ENCODE measurements at regions not wholly inside any gene's neighbourhood (a gene's known extent, or its start where the extent isn't known, plus 50 kb on each side); places are given as distances from the start of the nearest gene placed in this dataset.

- no peaks in the 10 kb centered on the region for H3K36me3 Mint-ChIP-seq (ENCODE audit: unreplicated experiment)
- no peak for TF ChIP-seq CTCF (IDR thresholded peaks at IDR 0.05; ENCODE audit: partially characterized antibody, unreplicated experiment)
- no peaks in the 10 kb centered on the region for H3K27me3 Mint-ChIP-seq (ENCODE audit: unreplicated experiment)
- no peaks in the 10 kb centered on the region for H3K9me3 Mint-ChIP-seq (ENCODE audit: unreplicated experiment)
- H3K4me3 Mint-ChIP-seq (ENCODE audit: unreplicated experiment), result no peak overlapping the region
- no peak overlapping the region for H3K27ac Mint-ChIP-seq (ENCODE audit: unreplicated experiment)
- H3K4me1 Mint-ChIP-seq (ENCODE audit: low read depth, unreplicated experiment), result no peaks in the 10 kb centered on the region
- DNase-seq, result no peak
Measured at GRCh38 chr1:218796773-218797172, 376.9 kb upstream of the LYPLAL1 start.

- Mint-ChIP-seq H3K9me3 (ENCODE audit: unreplicated experiment) (no peaks in the 10 kb centered on the region), H3K4me3 (ENCODE audit: unreplicated experiment) (no peak overlapping the region), H3K27ac (ENCODE audit: unreplicated experiment) (no peak overlapping the region), H3K27me3 (ENCODE audit: unreplicated experiment) (no peaks in the 10 kb centered on the region), H3K4me1 (ENCODE audit: low read depth, unreplicated experiment) (peaks cover 2% of the 10 kb centered on the region), H3K36me3 (ENCODE audit: unreplicated experiment) (no peaks in the 10 kb centered on the region)
- TF ChIP-seq CTCF (IDR thresholded peaks at IDR 0.05; ENCODE audit: partially characterized antibody, unreplicated experiment), result no peak
- DNase-seq, result no peak
Measured at GRCh38 chr1:218802799-218803198, 370.9 kb upstream of the LYPLAL1 start.

GRCh38 chr1:218803351-218803997, 370.2 kb upstream of the LYPLAL1 start:
- H3K36me3 Mint-ChIP-seq (ENCODE audit: unreplicated experiment), result no peaks in the 10 kb centered on the region
- no peak for TF ChIP-seq CTCF (IDR thresholded peaks at IDR 0.05; ENCODE audit: partially characterized antibody, unreplicated experiment)
- no peak for DNase-seq
- no peak overlapping the region for H3K4me3 Mint-ChIP-seq (ENCODE audit: unreplicated experiment)
- no peak overlapping the region for H3K27ac Mint-ChIP-seq (ENCODE audit: unreplicated experiment)
- H3K4me1 Mint-ChIP-seq (ENCODE audit: low read depth, unreplicated experiment), result peaks cover 2% of the 10 kb centered on the region
- H3K9me3 Mint-ChIP-seq (ENCODE audit: unreplicated experiment), result no peaks in the 10 kb centered on the region
- H3K27me3 Mint-ChIP-seq (ENCODE audit: unreplicated experiment), result no peaks in the 10 kb centered on the region

GRCh38 chr1:218804014-218804785, 369.5 kb upstream of the LYPLAL1 start:
- no peak for DNase-seq
- peaks cover 2% of the 10 kb centered on the region for H3K4me1 Mint-ChIP-seq (ENCODE audit: low read depth, unreplicated experiment)
- H3K9me3 Mint-ChIP-seq (ENCODE audit: unreplicated experiment), result no peaks in the 10 kb centered on the region
- H3K4me3 Mint-ChIP-seq (ENCODE audit: unreplicated experiment), result no peak overlapping the region
- no peak for TF ChIP-seq CTCF (IDR thresholded peaks at IDR 0.05; ENCODE audit: partially characterized antibody, unreplicated experiment)
- H3K36me3 Mint-ChIP-seq (ENCODE audit: unreplicated experiment), result no peaks in the 10 kb centered on the region
- no peaks in the 10 kb centered on the region for H3K27me3 Mint-ChIP-seq (ENCODE audit: unreplicated experiment)
- no peak overlapping the region for H3K27ac Mint-ChIP-seq (ENCODE audit: unreplicated experiment)

- TF ChIP-seq CTCF (IDR thresholded peaks at IDR 0.05; ENCODE audit: partially characterized antibody, unreplicated experiment), result no peak
- peaks cover 2% of the 10 kb centered on the region for H3K4me1 Mint-ChIP-seq (ENCODE audit: low read depth, unreplicated experiment)
Measured at GRCh38 chr1:218809061-218809460, 364.6 kb upstream of the LYPLAL1 start.

More at GRCh38 chr1:218809061-218809460, 364.6 kb upstream of the LYPLAL1 start:
- Mint-ChIP-seq H3K27me3 (ENCODE audit: unreplicated experiment) (no peaks in the 10 kb centered on the region), H3K9me3 (ENCODE audit: unreplicated experiment) (no peaks in the 10 kb centered on the region), H3K4me3 (ENCODE audit: unreplicated experiment) (no peak overlapping the region), H3K27ac (ENCODE audit: unreplicated experiment) (no peak overlapping the region), H3K36me3 (ENCODE audit: unreplicated experiment) (no peaks in the 10 kb centered on the region)
- DNase-seq, result no peak
